GM18511 (cell line): ENCODE measurements at regions not wholly inside any gene's neighbourhood (a gene's known extent, or its start where the extent isn't known, plus 50 kb on each side); places are given as distances from the start of the nearest gene placed in this dataset.
"Not testable (repeated sequence)": the region's sequence is repeated elsewhere in the genome, so short reads cannot be mapped to it uniquely, and the experiment has no call there.

Experiments used
- ATAC-seq: cut with Tn5 transposase; IDR thresholded peaks from one replicate; pipeline ENCODE4 v1.9.1; 2021; ENCODE audit warnings: mild to moderate bottlenecking, moderate library complexity; ENCODE audit not compliant: unreplicated experiment

DNA sequence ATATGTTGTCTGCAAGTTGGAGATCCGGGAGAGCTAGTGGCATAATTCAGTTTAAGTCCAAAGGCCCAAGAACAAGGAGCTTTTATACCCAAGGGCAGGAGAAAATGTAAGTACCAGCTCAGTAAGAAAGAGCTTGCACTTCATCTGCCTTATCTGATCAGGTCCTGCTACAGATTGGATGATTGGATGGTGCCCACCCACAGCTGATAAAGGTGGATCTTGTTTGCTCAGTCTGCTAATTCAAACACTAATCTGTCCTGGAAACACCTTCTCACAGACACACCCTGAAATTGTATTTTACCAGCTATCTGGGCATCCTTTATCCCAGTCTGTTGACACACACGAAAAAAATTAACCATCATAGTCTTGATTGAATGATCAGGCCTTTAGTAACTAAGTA, 230.7 kb upstream of the SLC16A7 start:
- no peak for ATAC-seq

DNA sequence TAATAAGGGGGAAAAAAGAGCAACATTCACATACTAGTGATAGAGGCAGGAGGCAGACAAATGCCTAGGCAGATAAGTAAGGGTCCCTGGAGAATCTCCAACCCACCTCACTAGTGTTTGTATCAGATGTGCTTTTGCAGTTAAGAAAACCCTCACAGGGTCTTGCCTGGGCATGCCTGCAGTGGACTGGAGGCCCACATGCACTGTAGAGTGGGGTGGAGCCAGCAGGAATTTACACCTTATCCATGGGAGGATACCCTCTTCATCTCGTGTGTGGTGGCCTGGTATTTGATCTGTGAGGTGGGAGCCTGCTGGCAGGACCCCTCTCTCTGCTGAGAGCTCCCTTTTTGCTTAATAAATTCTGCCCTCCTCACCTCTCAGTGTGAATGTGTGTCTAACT, 238.0 kb upstream of the SLC16A7 start:
- ATAC-seq: no peak

DNA sequence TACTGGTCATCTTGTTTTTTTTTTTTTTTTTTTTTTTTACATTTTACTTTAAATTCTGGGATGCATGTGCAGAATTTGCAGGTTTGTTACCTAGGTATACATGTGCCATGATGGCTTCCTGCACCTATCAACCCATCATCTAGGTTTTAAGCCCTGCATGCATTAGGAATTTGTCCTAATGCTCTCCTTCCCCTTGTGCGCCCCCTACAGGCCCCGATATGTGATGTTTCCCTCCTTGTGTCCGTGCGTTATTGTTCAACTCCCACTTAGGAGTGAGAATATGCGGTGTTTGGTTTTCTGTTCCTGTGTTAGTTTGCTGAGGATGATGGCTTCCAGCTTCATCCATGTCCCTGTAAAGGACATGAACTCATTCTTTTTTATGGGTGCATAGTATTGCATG, 249.6 kb upstream of the SLC16A7 start:
- not testable (repeated sequence) for ATAC-seq

DNA sequence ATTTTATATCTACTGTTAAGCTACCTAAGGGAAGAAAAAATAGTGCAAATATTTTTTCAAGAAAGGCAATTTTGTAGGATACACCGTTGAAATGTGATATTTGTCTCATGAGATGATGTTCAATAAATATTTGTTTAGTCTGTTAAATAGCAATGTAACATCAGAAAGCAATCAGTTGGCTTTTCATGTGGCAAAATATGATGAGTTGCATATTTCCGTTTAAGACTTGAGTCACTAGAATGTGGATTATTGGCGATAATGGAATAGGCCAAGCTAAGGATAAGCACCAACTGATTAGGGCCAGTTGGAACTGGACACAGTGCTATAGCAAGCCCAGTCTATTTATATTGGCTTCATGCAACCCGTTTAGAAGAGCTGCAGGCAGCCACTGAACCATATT, 250.4 kb upstream of the SLC16A7 start:
- no peak for ATAC-seq

DNA sequence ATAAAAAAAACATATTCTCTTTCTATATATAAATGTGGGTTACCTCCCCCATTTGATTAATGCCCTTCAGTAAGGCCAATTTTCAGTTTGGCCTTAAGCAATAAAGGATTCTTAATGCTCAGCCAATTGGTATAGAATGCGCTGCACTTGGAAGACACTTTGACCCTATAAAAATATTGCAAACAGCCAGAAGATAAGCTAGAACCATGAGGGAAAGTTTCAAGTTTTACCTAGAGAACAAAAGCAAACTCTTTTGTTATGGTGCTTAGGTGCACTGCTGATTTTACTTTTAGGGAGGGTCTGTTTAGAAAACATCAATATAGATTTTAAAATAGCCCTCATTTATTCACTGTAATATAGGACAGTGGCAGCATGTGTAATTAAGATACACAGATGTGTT, 251.6 kb upstream of the SLC16A7 start:
- ATAC-seq: no peak

DNA sequence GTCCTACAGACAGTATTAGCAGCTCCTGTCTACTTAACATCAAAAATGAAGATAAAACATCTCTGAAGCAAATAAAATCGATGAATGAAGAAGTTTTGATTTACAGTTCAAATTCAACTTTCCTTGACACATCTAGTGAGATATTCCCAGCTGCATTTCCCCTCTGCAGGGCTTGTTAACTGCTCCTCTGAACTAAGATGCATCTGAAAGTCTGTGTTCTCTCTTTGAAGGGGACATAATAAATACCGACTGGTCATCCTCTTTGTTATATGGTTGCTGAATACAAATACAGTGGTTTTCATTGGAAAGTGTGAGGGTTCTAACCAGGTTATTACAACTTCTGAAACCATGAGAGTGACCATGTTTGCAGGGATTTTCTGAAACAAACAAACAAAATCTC, 266.4 kb upstream of the SLC16A7 start:
- no peak for ATAC-seq

DNA sequence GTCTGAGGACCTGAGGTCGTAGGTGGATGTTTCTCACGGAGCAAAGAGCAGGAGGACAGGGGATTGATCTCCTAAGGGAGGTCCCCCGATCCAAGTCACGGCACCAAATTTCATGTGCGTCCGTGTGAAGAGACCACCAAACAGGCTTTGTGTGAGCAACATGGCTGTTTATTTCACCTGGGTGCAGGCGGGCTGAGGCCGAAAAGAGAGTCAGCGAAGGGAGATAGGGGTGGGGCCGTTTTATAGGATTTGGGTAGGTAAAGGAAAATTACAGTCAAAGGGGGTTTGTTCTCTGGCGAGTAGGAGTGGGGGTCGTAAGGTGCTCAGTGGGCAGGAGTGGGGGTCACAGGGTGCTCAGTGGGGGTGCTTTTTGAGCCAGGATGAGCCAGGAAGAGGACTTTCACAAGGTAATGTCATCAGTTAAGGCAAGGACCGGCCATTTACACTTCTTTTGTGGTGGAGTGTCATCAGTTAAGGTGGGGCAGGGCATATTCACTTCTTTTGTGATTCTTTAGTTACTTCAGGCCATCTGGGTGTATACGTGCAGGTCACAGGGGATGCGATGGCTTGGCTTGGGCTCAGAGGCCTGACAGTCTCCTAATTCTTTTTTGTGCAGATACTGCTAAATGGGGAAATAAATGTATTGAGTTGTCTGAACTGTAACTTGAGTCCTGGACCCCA, 267.3 kb upstream of the SLC16A7 start:
- not testable (repeated sequence) for ATAC-seq

DNA sequence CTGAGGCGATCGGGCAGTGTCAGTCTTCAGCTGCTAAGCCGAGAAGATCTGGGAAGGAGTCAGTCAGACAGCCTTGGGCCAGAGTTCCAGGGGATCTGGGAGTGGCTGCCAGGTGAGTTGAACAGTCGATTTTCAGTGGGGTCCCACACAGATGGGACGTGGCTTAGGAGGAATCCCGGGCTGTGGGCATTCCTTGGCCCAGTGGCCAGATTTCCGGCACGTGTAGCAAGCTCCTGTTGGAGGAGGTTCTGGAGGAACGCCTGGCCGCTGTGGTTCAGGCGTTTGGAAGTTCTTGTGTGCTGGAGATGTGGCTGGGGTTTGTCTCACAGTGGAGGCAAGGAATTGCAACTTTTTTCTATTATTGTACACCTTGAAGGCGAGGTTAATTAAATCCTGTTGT, 269.4 kb upstream of the SLC16A7 start:
- ATAC-seq: not testable (repeated sequence)

DNA sequence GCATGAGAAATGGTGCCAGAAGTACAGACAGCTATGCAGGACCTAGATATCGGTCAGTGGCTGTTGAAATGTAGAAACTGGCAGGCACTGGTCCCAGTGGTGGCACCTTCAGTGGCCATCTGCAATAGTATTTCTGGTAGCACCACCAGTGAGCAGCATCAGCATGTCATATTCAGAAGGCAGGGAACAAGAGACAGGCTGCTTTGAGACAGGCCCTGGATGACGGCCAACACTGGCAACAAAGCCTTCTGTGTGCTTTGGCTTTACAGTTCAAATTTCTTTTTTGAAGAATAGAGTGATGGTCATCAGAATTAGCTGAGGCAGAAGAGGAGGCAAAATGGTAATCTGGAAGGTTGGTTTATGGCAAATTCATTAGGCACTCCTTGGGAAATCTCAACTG, 273.4 kb upstream of the SLC16A7 start:
- ATAC-seq: no peak

DNA sequence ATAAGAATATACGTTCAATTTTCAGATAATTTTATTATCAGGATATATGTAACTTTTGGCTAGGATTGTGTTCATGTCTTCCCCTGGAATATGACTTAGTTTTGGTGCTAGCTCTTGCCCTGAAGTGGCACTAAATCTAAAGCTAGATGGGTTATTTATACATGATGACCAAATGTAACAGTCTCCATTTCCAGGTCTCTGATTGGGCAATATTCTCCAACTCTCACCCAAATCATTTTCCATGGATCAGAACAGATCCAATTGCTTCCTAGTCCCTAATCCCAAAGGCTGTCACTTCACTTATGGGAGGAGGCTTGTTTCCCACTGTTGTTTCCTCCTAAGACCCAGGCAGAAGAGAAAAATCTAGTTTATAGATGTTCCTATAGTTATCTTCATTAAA, 274.6 kb upstream of the SLC16A7 start:
- no peak for ATAC-seq

DNA sequence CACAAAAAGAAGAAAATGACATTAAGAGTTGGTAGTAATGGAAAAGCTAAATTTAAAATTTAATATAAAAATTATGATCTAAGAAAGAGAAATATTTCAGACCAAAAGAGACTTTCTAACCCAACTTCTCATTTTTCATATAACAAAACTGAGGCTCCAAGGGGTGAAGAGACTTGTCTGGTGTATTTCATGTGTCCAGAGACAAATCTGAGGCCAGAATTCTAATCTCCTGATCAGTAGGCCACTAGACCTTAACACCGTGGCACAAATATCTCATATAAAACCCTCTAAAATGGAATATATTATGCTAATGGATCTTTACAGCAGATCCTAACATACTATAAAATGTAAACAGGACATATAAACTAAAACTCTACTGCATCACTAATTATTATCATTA, 275.7 kb upstream of the SLC16A7 start:
- ATAC-seq: no peak

DNA sequence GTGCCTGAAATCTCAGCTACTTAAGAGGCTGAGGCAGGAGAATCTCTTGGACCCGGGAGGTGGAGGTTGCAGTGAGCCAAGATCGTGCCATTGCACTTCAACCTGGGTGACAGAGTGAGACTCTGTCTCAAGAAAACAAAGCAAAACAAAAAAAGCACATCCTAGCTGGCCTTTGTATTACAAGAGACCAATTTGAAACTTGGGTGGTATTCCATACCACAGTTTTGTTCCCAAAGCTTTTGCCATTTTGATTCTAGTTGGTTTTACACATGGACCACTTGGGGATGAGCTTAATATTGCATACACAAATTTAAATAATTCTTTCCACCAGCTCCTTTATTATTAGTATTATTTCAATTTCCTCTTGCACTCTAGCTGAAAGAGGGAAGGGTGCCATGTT, 276.9 kb upstream of the SLC16A7 start:
- no peak for ATAC-seq

DNA sequence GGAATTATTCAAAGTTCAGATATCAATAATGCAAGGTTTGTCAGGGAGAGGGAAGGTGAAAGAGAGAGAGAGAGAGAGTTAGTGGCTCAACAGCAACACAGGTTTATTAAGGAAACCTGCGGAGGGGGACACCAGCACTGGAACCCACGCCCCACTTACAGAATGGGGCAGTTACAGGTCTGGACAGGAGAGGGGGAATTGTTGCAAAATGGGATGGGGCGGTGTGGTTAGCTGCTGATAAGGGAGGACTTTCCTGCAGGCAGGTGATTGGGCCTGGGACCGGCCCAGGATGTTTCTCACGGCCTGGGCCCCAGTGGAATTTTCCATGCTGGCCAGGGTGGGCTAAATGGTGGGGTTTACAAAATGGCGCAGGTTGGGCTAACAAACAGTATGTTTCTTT, 278.2 kb upstream of the SLC16A7 start:
- ATAC-seq: no peak

DNA sequence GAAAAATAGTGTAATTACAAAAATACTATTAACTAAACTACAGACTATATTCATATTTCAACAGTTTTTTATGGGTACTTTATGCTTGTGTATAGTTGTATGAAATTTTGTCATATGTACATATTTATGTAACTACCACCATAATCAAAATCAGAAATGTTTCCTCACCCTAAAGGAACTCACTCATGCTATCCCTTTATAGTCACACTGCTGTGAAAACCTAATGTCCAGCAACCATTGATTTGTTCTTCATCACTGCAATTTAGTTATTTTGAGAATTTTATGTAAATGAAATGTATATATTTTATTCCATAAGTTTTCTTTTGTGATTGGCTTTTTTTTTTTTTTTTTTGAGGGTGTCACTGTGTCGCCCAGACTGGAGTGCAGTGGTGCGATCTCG, 278.9 kb upstream of the SLC16A7 start:
- no peak for ATAC-seq

DNA sequence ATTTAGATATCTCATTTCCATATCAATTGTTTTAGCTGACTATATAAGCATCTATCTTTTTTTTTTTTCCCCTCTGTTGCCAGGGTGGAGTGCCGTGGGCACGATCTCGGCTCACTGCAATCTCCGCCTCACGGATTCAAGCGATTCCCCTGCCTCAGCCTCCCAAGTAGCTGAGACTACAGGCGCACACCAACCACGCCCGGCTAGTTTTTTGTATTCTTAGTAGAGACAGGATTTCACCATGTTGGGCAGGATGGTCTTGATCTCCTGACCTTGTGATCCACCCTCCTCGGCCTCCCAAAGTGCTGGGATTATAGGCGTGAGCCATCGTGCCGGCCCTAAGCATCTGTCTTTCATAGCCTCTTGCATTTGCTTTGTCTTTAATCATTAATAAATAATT, 279.5 kb upstream of the SLC16A7 start:
- not testable (repeated sequence) for ATAC-seq

DNA sequence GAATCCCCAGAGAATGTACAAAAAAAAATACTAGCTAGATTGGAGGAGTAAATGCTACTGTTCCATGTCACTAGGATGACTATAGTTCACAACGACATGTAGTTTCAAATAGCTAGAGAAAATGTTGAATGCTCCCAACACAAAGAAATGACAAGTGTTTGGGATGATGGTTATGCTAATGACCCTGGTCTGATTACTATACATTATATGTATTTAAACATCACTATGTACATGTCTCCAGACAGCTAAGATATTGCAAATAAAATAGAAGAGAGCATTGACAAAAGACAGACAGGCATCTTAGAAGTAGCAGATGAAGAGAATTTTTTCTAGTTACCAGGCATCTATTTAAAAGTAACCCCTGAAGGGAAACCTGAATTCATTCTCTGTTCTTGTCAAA, 281.6 kb upstream of the SLC16A7 start:
- ATAC-seq: no peak

DNA sequence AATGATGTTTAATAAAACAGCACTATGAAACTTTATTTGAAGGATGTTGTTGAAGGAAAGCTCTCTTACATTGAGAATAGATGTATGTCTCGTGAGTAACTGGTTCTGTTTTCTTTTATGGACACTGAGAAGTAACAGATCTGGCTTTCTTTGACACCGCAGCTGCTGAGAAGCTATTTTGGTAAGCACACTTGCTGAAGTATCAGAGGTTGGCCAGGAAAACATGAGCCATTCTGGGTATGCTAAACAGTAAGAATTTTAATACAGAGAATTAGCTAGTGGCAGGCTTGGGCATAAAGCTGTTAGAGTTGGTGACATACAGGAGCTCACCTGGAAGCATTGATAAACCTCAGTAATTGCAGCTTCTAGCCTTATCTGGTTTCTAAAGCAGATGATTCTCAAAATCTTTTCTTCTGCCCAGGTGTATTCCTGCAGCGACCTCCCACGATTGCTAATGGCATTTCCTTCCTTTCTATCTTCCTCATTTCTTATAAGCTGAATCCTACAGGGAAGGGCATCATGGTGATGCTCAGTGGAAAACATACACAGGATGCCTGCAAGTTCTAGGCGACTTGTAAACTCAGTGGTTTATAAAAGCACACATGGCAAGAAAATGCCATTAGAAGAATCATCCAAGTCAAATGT, 291.6 kb upstream of the SLC16A7 start:
- no peak for ATAC-seq

DNA sequence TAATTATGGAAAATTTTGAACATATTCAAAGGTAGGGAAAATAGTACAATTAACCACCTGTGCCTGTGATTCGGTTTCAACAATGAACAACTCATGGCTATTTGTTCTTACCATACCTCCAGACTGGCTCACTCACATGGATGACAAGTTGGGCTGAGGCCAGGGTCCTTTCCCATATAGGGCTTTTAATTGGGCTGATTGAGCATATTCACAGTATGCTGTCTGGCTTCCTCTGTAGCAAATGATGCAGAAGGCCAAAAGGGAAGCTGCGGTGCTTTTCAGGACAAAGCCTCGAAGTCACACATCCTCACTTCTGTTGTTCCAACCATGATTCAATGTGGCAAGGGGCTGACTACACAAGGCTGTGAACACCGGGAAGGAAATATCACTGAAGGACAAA, 297.5 kb upstream of the SLC16A7 start:
- ATAC-seq: no peak

DNA sequence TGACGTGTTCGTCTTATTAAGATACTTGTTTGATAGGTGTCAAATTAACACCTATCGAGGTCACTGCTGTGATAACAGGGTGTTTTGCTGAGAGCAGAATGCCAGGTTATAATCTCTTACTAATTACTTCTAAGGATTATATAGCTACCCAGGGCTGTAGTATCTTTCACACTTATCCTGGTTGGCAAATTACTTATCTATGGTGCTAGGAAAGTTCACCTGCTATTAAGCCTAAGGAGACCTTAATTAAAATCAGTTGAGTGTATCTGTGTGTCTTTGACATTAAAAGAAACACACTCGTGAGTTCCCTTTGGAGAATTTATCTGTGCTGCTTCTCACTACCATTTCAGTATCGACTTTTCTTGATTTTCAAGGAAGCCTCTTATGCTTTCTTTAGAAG, 301.6 kb upstream of the SLC16A7 start:
- no peak for ATAC-seq

DNA sequence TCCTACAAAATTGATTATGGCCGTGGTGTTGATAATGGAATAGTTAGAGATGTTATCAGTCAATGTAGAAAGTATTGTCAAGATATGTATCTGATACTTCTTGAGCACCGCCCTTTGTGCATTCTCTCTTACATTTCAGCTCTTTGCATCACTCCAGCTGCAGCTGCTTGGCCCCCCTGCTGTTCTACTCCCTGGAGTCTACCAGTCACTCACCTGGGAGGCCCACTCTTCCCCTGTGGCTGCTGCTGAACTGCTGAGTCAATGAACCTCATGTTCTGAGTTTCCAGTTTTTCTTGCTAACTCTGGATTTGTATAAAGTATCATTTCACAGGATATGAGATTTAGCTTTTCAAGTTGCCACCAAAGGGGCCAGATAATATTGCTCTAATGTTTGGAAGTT, 312.8 kb upstream of the SLC16A7 start:
- no peak for ATAC-seq

DNA sequence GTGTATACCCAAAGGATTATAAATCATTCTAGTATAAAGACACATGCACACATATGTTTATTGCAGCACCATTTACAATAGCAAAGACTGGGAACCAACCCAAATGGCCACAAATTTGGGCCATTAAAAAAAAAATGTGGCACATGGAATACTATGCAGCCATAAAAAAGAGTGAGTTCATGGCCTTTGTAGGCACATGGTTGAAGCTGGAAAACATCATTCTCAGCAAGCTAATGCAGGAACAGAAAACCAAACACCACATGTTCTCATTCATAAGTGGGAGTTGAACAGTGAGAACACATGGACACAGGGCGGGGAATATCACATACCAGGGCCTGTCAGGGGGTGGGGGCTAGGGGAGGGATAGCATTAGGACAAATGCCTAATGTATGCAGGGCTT, 322.3 kb upstream of the SLC16A7 start:
- not testable (repeated sequence) for ATAC-seq

DNA sequence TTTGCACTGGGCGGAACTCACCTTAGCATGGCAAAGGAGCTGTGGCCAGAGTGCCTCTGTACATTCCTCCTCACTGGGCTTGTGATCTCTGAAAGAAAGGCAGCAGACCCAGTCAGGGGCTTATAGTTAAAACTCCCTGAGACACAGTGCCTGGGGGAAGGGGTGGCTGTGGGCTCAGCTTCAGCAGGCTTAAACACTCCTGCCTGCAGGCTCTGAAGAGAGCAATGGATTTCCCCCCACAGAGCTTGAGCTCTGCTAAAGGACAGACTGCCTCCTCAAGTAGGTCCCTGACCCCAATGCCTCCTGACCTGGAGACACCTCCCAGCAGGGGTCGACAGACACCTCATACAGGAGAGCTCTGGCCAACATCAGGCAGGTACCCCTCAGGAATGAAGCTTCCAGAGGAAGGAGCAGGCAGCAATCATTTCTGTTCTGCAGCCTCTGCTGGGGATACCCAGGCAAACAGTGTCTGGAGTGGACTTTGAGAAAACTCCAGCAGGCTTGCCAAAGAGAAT, 327.5 kb upstream of the SLC16A7 start:
- ATAC-seq: no peak

DNA sequence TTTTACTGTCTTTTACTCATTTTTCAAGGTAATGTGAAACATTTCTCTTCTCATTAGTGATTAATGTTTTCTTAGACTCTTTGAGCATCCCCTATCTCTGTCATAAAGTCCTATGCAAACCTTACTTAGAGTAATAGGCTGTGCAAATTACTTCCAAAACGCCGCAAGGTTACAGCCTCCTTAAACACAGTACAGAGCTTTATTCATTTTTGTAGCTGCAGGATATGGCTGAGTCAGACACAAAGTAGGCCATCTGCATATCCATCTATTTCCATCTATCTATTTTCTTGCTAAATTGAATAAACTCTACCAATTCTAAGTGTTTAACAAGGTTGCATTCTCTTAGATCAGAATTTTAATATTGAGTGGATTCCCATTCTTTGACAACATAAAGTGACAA, 335.6 kb upstream of the SLC16A7 start:
- no peak for ATAC-seq
